A549 (cell line): ENCODE measurements at regions not wholly inside any gene's neighbourhood (a gene's known extent, or its start where the extent isn't known, plus 50 kb on each side); places are given as distances from the start of the nearest gene placed in this dataset.

Source experiments
- BHLHE40 ChIP-seq: IDR thresholded peaks from 2 replicates; pipeline ENCODE4 v1.6.1; 2012; ENCODE audit warnings: low read depth, low read length, inconsistent platforms
- CBX2 ChIP-seq: fragments of 200-600 bp; sonication (generic); IDR thresholded peaks from 2 replicates; pipeline ENCODE4 v1.6.1; 2016; ENCODE audit warnings: low read depth, mild to moderate bottlenecking, borderline replicate concordance
- CHD2 ChIP-seq: fragments of 150-350 bp; IDR thresholded peaks from 2 replicates; pipeline ENCODE4 v1.6.1; 2014; ENCODE audit warnings: low read length; ENCODE audit not compliant: partially characterized antibody
- CHD4 ChIP-seq: fragments of 200-600 bp; sonication (generic); IDR thresholded peaks from 2 replicates; pipeline ENCODE4 v1.6.1; 2016; ENCODE audit warnings: antibody characterized with exemption, mild to moderate bottlenecking, borderline replicate concordance
- CTCF ChIP-seq: fragments of >200 bp; sonication (Bioruptor Twin); formaldehyde crosslinking; IDR thresholded peaks from 3 replicates; pipeline ENCODE4 v1.5.1; 2016
- EP300 ChIP-seq, 2 experiments: fragments of >200 bp; sonication (Bioruptor Twin); formaldehyde crosslinking; IDR thresholded peaks; 2 replicates in 1 of 2; 3 replicates in 1 of 2; pipeline ENCODE4 v1.6.1; 2016 to 2017
- HOXA7 ChIP-seq: fragments of 250-450 bp; sonication (Bioruptor Pico); IDR thresholded peaks from 2 replicates; pipeline ENCODE4 v1.5.0; 2020; ENCODE audit warnings: mild to moderate bottlenecking, moderate library complexity
- MAZ ChIP-seq: fragments of 150-350 bp; IDR thresholded peaks from 2 replicates; pipeline ENCODE4 v1.6.1; 2014; ENCODE audit warnings: antibody characterized with exemption, low read depth, low read length, borderline replicate concordance
- NFE2L2 ChIP-seq: fragments of 150-350 bp; conservative IDR thresholded peaks from 2 replicates; pipeline ENCODE4 v1.6.1; 2014; ENCODE audit warnings: low read length
- NPAS2 ChIP-seq: fragments of 250-450 bp; sonication (Bioruptor Pico); IDR thresholded peaks from 2 replicates; pipeline ENCODE4 v1.8.0; 2022; ENCODE audit warnings: mild to moderate bottlenecking, moderate library complexity, borderline replicate concordance
- PBX3 ChIP-seq: IDR thresholded peaks from 2 replicates; pipeline ENCODE4 v1.6.1; 2012
- POLR2A ChIP-seq: IDR thresholded peaks from 2 replicates; pipeline ENCODE4 v1.6.1; 2012; ENCODE audit warnings: mild to moderate bottlenecking, low read length
- SREBF2 ChIP-seq: fragments of 450-650 bp; IDR thresholded peaks from 2 replicates; pipeline ENCODE4 v1.6.1; 2014; ENCODE audit warnings: mild to moderate bottlenecking, moderate library complexity
- TF ChIP-seq, protein P1 (sequence below): fragments of 250-450 bp; sonication (Bioruptor Pico); IDR thresholded peaks from 2 replicates; pipeline ENCODE4 v1.5.0; 2021; ENCODE audit warnings: mild to moderate bottlenecking, moderate library complexity, borderline replicate concordance

- no peak for TF ChIP-seq EP300 (IDR thresholded peaks at IDR 0.05)
- no peak for TF ChIP-seq POLR2A
- no peak for TF ChIP-seq SREBF2
- no peak for TF ChIP-seq NPAS2 (CRISPR knock-in tag)
- TF ChIP-seq CBX2: no peak
- no peak for TF ChIP-seq CHD2
- no peak for TF ChIP-seq CHD4
- no peak for TF ChIP-seq CTCF
- TF ChIP-seq BHLHE40: no peak
- TF ChIP-seq PBX3: no peak
- TF ChIP-seq NFE2L2: no peak
- TF ChIP-seq, protein P1, sequence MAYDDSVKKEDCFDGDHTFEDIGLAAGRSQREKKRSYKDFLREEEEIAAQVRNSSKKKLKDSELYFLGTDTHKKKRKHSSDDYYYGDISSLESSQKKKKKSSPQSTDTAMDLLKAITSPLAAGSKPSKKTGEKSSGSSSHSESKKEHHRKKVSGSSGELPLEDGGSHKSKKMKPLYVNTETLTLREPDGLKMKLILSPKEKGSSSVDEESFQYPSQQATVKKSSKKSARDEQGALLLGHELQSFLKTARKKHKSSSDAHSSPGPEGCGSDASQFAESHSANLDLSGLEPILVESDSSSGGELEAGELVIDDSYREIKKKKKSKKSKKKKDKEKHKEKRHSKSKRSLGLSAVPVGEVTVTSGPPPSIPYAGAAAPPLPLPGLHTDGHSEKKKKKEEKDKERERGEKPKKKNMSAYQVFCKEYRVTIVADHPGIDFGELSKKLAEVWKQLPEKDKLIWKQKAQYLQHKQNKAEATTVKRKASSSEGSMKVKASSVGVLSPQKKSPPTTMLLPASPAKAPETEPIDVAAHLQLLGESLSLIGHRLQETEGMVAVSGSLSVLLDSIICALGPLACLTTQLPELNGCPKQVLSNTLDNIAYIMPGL (CRISPR knock-in tag): no peak
- no peak for TF ChIP-seq HOXA7 (CRISPR knock-in tag)
- no peak for TF ChIP-seq MAZ
Measured at GRCh38 chr16:80309178-80309577, 231.6 kb upstream of the DYNLRB2 start.
